Esophagus squamous epithelium (tissue), 4 donors: ENCODE measurements at regions not wholly inside any gene's neighbourhood (a gene's known extent, or its start where the extent isn't known, plus 50 kb on each side); places are given as distances from the start of the nearest gene placed in this dataset.

Experiments
- CTCF ChIP-seq, 6 experiments: fragments of 450-650 bp in 4 of 6; fragments of 200-600 bp in 2 of 6; sonication (generic) in 2 of 6; IDR thresholded peaks; one replicate each; pipeline ENCODE4 v1.5.1; 2016 to 2019; ENCODE audit warnings: antibody characterized with exemption in 6 of 6, mild to moderate bottlenecking in 4 of 6, moderate library complexity in 4 of 6
- POLR2A ChIP-seq, 4 donors: fragments of 450-650 bp; IDR thresholded peaks; one replicate each; pipeline ENCODE4 v1.6.1; 2017; ENCODE audit warnings: antibody characterized with exemption in 4 of 4, mild to moderate bottlenecking in 4 of 4, moderate library complexity in 3 of 4

DNA sequence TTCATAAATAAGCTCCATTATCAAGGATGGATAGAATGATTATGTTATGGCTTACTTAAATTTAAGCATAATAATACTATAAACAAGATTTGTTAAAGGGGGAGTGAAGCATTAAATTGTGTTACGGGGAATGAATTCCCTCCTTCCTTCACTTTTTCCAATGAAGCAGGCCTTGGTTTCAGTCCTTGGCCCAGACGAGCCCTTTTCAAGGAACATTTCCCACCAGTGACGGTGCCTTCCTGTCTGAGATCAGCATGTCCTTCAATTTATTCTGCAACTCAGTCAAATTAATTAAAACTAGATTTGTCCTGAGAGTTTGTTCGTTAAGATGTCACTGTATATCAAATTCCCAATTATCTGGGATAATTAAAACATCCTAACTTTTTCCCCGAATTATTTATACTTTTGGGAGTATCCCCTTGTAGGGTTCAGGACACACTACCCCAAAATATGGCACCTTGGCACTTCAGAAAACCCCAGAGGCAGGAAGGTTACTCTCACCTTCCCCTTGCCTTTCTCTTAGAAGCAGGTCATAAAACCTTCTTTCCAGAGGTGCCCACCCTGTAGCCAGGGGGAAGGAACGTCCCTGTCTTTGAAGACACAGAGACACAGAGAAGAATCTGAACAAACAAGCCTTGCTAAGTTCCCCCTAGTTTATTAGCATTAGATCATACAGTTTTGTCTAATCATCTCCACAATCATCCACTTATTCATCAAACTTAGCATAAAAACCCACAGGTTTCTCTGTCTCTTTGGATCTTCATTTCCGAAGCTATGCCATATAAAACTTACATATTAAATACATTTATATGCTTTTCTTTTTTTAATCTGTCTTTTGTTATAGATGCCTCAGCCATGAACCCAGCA, 86.2 kb upstream of the ARHGAP29 start:
- no peak for TF ChIP-seq POLR2A (IDR thresholded peaks at IDR 0.05)
- no peak for TF ChIP-seq CTCF (IDR thresholded peaks at IDR 0.05)
